Right lobe of liver (tissue), 6 donors: ENCODE measurements at regions not wholly inside any gene's neighbourhood (a gene's known extent, or its start where the extent isn't known, plus 50 kb on each side); places are given as distances from the start of the nearest gene placed in this dataset.

Experiments
- ATAC-seq, 4 donors: fragments of 200-7000 bp; cut with Tn5 transposase; one replicate each; pipeline ENCODE4 v1.9.1; 2020; ENCODE audit warnings: mild to moderate bottlenecking in 4 of 4, moderate library complexity in 4 of 4
- DNase-seq, 3 donors: peaks; one replicate each; pipeline ENCODE4 v3.0.0-alpha.2; 2020
- H3K27ac ChIP-seq, 3 donors: fragments of 200-600 bp; one replicate each; pipeline ENCODE4 v1.8.0; 2022
- H3K27me3 ChIP-seq, 2 donors: fragments of 200-600 bp; one replicate each; pipeline ENCODE4 v1.8.0; 2022
- H3K36me3 ChIP-seq, 4 donors: fragments of 200-600 bp; sonication (generic) in 1 of 4; one replicate each; pipeline versions ENCODE4 v1.5.1 to v1.8.0; 2017 to 2022; ENCODE audit warnings: control low read depth in 1 of 4
- H3K4me1 ChIP-seq, 4 donors: fragments of 200-600 bp; sonication (generic) in 1 of 4; one replicate each; pipeline versions ENCODE4 v1.5.1 to v1.8.0; 2017 to 2022; ENCODE audit warnings: control low read depth in 1 of 4
- H3K4me3 ChIP-seq, 3 donors: fragments of 200-600 bp; one replicate each; pipeline ENCODE4 v1.8.0; 2022
- H3K9me3 ChIP-seq, 4 donors: fragments of 200-600 bp; sonication (generic) in 1 of 4; one replicate each; pipeline versions ENCODE4 v1.5.1 to v1.8.0; 2017 to 2022; ENCODE audit warnings: control low read depth in 1 of 4
- POLR2A ChIP-seq: fragments of 450-650 bp; IDR thresholded peaks from one replicate; pipeline ENCODE4 v1.6.1; 2017; ENCODE audit warnings: antibody characterized with exemption, mild to moderate bottlenecking
- WGBS: methylation state at CpG from one replicate; pipeline ENCODE4 v1.1.6; 2018; ENCODE audit warnings: low coverage, low lambda C conversion rate; ENCODE audit not compliant: insufficient coverage; ENCODE audit errors: missing lambda C conversion rate; 5-methylcytosine and 5-hydroxymethylcytosine counted together
- intact Hi-C, 2 donors: fragments of 100-400 bp; cut with DNase I; formaldehyde crosslinking; loops; one replicate each; pipeline versions ENCODE4 v1.11.2 to v1.14.1; 2022
- TF ChIP-seq, protein P1 (sequence below), 4 donors: fragments of 200-600 bp in 3 of 4; fragments of 450-650 bp in 1 of 4; IDR thresholded peaks; one replicate each; pipeline versions ENCODE4 v1.5.1 to v1.8.0; 2016 to 2022; ENCODE audit warnings: antibody characterized with exemption in 4 of 4, mild to moderate bottlenecking in 2 of 4
- donor health status: DM: no; HTN: yes; CAD: no.
- donor health status: DM: no; HTN: no; CAD: no.
- donor health status: DM: no; HTN: no; CAD: no.
- donor health status: DM: no; HTN: yes; CAD: no.
- donor health status: DM: no; HTN: yes; CAD: no.

DNA sequence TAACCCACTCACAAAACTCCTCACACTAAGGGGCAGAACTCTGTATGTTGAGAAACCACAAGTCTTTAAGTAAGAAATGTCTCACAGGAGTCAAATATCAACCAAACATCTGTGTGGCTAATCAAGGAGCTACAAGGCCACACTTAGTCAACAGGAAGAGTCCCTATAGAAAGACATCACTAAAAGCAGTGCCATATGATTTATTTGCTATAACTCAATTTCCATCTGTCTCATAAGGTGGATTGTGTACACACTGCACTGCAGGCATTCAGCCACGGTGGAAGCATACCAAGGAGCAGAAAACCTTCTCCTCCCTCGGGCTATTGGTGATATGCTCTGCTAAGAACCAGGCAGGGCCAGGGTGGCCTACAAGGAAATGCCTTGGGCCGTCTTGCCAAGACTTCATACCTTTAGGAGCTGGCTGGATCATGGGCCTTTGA, 197.6 kb upstream of the CFAP20DC start:
- H3K9me3 ChIP-seq, result no peaks in the 10 kb centered on the region
- no peak overlapping the region for H3K27ac ChIP-seq
- ATAC-seq, result no peak
- H3K27me3 ChIP-seq, result no peaks in the 10 kb centered on the region
- H3K36me3 ChIP-seq, result no peaks in the 10 kb centered on the region
- TF ChIP-seq, protein P1, sequence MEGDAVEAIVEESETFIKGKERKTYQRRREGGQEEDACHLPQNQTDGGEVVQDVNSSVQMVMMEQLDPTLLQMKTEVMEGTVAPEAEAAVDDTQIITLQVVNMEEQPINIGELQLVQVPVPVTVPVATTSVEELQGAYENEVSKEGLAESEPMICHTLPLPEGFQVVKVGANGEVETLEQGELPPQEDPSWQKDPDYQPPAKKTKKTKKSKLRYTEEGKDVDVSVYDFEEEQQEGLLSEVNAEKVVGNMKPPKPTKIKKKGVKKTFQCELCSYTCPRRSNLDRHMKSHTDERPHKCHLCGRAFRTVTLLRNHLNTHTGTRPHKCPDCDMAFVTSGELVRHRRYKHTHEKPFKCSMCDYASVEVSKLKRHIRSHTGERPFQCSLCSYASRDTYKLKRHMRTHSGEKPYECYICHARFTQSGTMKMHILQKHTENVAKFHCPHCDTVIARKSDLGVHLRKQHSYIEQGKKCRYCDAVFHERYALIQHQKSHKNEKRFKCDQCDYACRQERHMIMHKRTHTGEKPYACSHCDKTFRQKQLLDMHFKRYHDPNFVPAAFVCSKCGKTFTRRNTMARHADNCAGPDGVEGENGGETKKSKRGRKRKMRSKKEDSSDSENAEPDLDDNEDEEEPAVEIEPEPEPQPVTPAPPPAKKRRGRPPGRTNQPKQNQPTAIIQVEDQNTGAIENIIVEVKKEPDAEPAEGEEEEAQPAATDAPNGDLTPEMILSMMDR (IDR thresholded peaks at IDR 0.05), result no peak
- no peak for TF ChIP-seq POLR2A
- intact Hi-C loops, result no loop called here
- no peak for DNase-seq
- no peak overlapping the region for H3K4me3 ChIP-seq
- WGBS, result 85% methylated on average over 2 of the region's 3 CpGs
- no peaks in the 10 kb centered on the region for H3K4me1 ChIP-seq

DNA sequence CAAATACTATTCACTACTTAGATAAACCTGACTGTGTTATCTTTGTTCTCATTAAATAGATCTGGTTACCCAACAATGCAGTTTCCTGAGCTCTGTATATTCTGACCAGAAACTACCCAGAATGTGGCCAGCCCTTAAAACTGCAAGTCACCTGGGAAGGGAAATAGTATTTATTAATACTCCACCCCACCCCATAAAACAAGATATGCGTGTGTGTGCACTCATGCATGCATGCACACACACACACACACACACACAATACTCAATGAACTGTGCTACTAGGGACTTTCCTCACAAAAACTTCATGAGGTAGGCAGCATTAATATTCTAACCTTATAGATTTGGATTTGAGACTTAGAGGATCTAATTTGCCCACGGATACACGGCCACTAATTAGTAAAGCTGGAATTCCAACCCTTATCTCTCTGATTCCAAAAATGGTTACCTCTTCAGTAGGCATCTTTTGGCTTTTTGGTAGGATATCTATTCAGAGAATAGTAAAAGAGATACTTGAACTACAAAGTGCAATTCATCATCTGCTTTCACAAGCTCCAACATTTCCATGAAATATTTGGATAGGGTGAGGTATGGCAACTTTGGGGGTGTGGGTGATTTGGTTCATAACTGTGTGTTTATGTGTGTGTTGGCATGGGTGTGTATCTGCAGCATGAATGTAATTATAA, 197.0 kb upstream of the CFAP20DC start:
- intact Hi-C loops, result no loop called here
- Histone ChIP-seq H3K36me3 (no peaks in the 10 kb centered on the region), H3K9me3 (no peaks in the 10 kb centered on the region), H3K27me3 (no peaks in the 10 kb centered on the region), H3K27ac (no peak overlapping the region), H3K4me3 (no peak overlapping the region), H3K4me1 (no peaks in the 10 kb centered on the region)
- no peak for DNase-seq
- 80% methylated on average over 3 of the region's 3 CpGs for WGBS
- no peak for TF ChIP-seq POLR2A
- TF ChIP-seq, protein P1 (IDR thresholded peaks at IDR 0.05), result no peak
- no peak for ATAC-seq

DNA sequence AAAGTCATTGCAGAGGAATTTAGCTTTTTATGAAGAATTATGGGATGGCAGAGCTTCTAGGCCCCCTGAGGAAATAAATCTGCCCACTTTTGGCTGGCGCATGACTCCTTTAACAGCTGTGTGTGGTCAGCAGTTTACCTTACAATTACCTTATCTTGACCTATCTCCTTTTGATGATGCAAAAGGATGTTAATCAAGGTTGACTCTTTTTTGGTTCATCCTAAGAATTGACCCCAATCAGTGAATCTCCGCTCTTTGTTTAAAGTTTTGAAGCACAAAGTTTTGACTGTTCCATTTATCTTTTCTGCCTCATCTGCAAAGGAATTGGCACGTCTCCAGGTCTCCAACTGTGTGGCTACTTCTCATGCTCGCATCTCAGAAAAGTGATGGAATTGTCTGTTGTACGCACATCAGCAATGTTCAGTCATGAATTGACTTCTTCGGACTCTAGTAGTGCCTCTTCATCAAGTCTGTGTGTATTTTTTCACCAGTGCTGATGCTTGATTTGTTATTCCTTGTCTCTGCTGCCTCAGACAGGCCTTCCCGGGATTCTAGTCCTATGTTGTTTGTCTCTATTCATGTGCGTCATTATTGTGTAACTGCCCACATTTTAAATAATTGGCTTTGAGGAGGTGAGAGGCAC, 196.2 kb upstream of the CFAP20DC start:
- Histone ChIP-seq H3K4me1 (no peaks in the 10 kb centered on the region), H3K4me3 (no peak overlapping the region), H3K27ac (no peak overlapping the region), H3K36me3 (no peaks in the 10 kb centered on the region), H3K27me3 (no peaks in the 10 kb centered on the region), H3K9me3 (no peaks in the 10 kb centered on the region)
- no peak for TF ChIP-seq POLR2A
- TF ChIP-seq, protein P1 (IDR thresholded peaks at IDR 0.05), result no peak
- no peak for ATAC-seq
- intact Hi-C loops, result no loop called here
- no peak for DNase-seq
- WGBS, result 54% methylated on average over 6 of the region's 8 CpGs

DNA sequence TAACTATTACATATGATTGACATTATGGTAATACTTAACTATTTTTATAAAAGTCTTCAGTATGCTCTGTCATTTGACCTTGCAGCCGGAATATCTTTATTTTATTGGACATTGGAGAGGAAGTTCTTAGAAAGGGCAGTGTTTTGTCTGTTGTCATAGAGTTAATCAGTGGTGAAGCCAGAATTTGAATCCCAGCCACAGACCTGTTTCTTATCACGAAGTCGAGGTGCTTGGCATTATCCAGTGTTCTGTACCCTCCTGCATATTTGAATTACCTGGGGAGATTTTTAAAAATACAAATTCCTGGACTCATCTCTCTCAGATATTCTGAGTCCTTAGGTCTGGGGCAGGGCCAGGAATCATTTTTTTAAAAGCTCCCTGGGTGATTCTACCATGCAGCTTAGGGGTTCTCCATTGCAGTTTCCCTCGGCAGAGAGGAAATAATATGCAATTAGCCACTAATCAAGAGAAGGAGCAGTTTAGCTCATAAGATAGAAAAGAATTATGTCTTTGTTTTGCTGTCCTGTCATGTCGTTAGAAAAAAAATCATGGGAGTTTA, 195.6 kb upstream of the CFAP20DC start:
- H3K9me3 ChIP-seq, result no peaks in the 10 kb centered on the region
- no peaks in the 10 kb centered on the region for H3K27me3 ChIP-seq
- no peaks in the 10 kb centered on the region for H3K36me3 ChIP-seq
- TF ChIP-seq, protein P1 (IDR thresholded peaks at IDR 0.05), result no peak
- no peak for TF ChIP-seq POLR2A
- no peaks in the 10 kb centered on the region for H3K4me1 ChIP-seq
- WGBS, result 39% methylated on average over 5 of the region's 5 CpGs
- intact Hi-C loops, result no loop called here
- no peak overlapping the region for H3K4me3 ChIP-seq
- no peak overlapping the region for H3K27ac ChIP-seq
- DNase-seq (no peak), ATAC-seq (no peak)
